Thoracic aorta (tissue), 2 donors: ENCODE measurements at regions not wholly inside any gene's neighbourhood (a gene's known extent, or its start where the extent isn't known, plus 50 kb on each side); places are given as distances from the start of the nearest gene placed in this dataset.
"Not testable (repeated sequence)": the region's sequence is repeated elsewhere in the genome, so short reads cannot be mapped to it uniquely, and the experiment has no call there.

Experiments
- ATAC-seq: fragments of 150-250 bp; one replicate; pipeline ENCODE4 v1.8.0; 2017; ENCODE audit warnings: low read depth; ENCODE audit not compliant: insufficient number of reproducible peaks, low FRiP score
- DNase-seq: peaks from one replicate; pipeline ENCODE4 v3.0.0-alpha.2; 2020; ENCODE audit warnings: low spot score
- H3K27ac ChIP-seq, 2 donors: fragments of 200-600 bp; sonication (generic); 1 replicate in 1 of 2; 2 replicates in 1 of 2; pipeline ENCODE4 v1.5.1; 2016; ENCODE audit warnings: mild to moderate bottlenecking in 2 of 2, moderate library complexity in 2 of 2
- H3K27me3 ChIP-seq: fragments of 200-600 bp; sonication (generic); replicated peaks from 2 replicates; pipeline ENCODE4 v1.6.0; 2016; ENCODE audit warnings: mild to moderate bottlenecking; ENCODE audit not compliant: insufficient read depth
- H3K36me3 ChIP-seq: fragments of 200-600 bp; sonication (generic); one replicate; pipeline ENCODE4 v1.5.1; 2016
- H3K4me1 ChIP-seq, 2 donors: fragments of 200-600 bp; sonication (generic); 1 replicate in 1 of 2; 2 replicates in 1 of 2; pipeline versions ENCODE4 v1.5.1 to v1.6.0; 2016; ENCODE audit warnings: low read depth in 2 of 2, mild to moderate bottlenecking in 1 of 2; ENCODE audit not compliant: control insufficient read depth in 1 of 2
- H3K4me3 ChIP-seq: fragments of 200-600 bp; sonication (generic); 2 replicates; pipeline ENCODE4 v1.5.1; 2016; ENCODE audit warnings: mild to moderate bottlenecking
- H3K9me3 ChIP-seq: fragments of 200-600 bp; sonication (generic); 2 replicates; pipeline ENCODE4 v1.5.1; 2016
- TF ChIP-seq, protein P1 (sequence below): fragments of 200-600 bp; sonication (generic); IDR thresholded peaks from one replicate; pipeline ENCODE4 v1.5.1; 2019; ENCODE audit warnings: antibody characterized with exemption

DNA sequence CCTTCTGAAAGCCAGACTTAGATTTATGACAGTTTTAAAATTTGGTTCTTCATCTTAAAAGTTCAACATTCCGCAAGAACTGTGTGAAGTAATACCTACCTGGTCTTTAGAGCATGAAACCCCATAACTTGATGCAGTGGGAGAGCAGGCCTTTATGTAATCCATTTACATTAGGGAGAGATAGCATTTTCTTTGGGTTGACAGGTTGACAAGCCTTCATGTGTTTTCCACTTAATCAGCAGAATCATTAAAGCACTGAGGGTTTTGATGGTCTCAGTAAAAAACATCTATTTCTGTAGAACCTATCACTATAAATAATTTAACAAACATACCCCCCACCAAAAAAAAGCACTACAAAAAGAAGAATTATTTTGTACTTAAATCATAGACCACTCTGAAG, 121.6 kb upstream of the KIF2A start:
- DNase-seq (no peak), ATAC-seq (no peak)
- H3K36me3 ChIP-seq = no peaks in the 10 kb centered on the region
- H3K4me3 ChIP-seq = no peak overlapping the region
- no peaks in the 10 kb centered on the region for H3K27me3 ChIP-seq
- H3K4me1 ChIP-seq = no peaks in the 10 kb centered on the region
- H3K27ac ChIP-seq = no peak overlapping the region
- TF ChIP-seq, protein P1, sequence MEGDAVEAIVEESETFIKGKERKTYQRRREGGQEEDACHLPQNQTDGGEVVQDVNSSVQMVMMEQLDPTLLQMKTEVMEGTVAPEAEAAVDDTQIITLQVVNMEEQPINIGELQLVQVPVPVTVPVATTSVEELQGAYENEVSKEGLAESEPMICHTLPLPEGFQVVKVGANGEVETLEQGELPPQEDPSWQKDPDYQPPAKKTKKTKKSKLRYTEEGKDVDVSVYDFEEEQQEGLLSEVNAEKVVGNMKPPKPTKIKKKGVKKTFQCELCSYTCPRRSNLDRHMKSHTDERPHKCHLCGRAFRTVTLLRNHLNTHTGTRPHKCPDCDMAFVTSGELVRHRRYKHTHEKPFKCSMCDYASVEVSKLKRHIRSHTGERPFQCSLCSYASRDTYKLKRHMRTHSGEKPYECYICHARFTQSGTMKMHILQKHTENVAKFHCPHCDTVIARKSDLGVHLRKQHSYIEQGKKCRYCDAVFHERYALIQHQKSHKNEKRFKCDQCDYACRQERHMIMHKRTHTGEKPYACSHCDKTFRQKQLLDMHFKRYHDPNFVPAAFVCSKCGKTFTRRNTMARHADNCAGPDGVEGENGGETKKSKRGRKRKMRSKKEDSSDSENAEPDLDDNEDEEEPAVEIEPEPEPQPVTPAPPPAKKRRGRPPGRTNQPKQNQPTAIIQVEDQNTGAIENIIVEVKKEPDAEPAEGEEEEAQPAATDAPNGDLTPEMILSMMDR = no peak
- H3K9me3 ChIP-seq = no peaks in the 10 kb centered on the region

DNA sequence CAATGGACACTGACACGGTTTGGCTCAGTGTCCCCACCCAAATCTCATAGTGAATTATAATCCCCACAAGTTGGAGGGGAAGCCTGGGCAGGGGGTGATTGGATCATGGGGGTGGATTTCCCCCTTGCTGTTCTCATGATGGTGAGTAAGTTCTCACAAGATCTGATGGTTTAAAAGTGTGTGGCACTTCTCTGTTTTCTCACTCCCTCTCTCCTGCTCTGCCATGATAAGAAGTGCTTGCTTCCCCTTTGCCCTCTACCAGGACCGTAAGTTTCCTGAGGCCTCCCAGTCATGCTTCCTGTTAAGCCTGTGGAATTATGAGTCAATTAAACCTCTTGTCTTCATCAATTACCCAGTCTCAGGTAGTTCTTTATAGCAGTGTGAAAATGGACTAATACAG, 115.8 kb upstream of the KIF2A start:
- H3K4me3 ChIP-seq = no peak overlapping the region
- H3K4me1 ChIP-seq = no peaks in the 10 kb centered on the region
- no peak overlapping the region for H3K27ac ChIP-seq
- no peaks in the 10 kb centered on the region for H3K36me3 ChIP-seq
- DNase-seq (no peak), ATAC-seq (no peak)
- H3K9me3 ChIP-seq = peaks cover 5% of the 10 kb centered on the region
- H3K27me3 ChIP-seq = no peaks in the 10 kb centered on the region
- TF ChIP-seq, protein P1 = no peak

DNA sequence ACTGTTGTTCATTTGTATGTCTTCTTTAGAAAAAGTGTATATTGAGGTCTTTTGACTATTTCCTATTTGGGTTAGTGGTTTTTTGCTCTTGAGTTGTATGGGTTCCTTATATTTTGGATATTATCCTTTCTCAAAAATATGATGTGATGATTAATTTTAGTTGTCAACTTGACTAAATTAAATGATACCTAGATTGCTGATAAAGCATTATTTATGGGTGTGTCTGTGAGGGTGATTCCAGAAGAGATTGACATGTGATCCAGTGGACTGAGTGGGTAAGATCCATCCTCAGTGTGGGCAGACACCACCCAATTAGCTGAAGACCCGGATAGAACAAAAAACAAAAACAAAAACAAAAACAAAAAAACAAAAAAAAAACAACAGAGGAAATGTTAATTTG, 115.1 kb upstream of the KIF2A start:
- no peaks in the 10 kb centered on the region for H3K27me3 ChIP-seq
- H3K9me3 ChIP-seq = peaks cover 5% of the 10 kb centered on the region
- DNase-seq (no peak), ATAC-seq (no peak)
- TF ChIP-seq, protein P1 = no peak
- H3K27ac ChIP-seq = no peak overlapping the region
- no peak overlapping the region for H3K4me3 ChIP-seq
- no peaks in the 10 kb centered on the region for H3K36me3 ChIP-seq
- no peaks in the 10 kb centered on the region for H3K4me1 ChIP-seq

DNA sequence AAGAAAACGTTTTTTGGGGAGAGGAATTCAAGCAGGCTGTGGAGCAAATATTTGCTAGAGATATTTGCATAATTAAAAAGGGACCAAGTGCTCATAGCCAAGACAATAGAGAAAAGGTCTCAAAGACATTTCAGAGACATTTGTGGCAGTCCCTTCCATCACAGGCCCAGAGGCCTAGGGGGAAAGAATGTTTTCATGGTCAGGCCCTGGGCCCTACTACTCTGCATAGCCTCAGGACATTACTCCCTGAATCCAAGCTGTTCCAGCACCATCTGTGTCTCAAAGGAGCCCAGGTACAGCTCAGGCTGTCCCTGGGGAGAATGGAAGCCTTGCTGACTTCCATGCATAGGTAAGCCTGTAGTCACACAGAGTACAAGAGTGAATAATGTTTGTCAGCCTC, 113.0 kb upstream of the KIF2A start:
- Histone ChIP-seq H3K9me3 (peaks cover 5% of the 10 kb centered on the region), H3K36me3 (no peaks in the 10 kb centered on the region), H3K27me3 (no peaks in the 10 kb centered on the region), H3K4me3 (no peak overlapping the region), H3K4me1 (no peaks in the 10 kb centered on the region), H3K27ac (no peak overlapping the region)
- no peak for DNase-seq
- TF ChIP-seq, protein P1 = no peak
- ATAC-seq = no peak

DNA sequence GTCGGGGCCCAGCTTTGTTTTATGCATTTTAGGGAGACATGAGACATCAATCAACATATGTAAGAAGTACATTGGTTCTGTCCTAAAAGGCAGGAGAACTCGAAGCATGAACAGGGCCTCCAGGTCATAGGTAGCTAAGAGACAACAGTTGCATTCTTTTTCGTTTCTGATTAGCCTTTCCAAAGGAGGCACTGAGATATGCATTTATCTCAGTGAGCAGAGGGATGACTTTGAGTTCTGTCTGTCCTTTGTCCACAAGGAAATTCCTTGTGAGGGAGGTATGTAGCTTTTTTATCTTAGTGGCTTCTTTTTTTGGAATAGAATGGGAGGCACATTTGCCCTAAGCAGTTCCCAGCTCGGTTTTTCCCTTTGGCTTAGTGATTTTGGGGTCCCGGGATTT, 109.5 kb upstream of the KIF2A start:
- not testable (repeated sequence) for ATAC-seq, H3K36me3 ChIP-seq

DNA sequence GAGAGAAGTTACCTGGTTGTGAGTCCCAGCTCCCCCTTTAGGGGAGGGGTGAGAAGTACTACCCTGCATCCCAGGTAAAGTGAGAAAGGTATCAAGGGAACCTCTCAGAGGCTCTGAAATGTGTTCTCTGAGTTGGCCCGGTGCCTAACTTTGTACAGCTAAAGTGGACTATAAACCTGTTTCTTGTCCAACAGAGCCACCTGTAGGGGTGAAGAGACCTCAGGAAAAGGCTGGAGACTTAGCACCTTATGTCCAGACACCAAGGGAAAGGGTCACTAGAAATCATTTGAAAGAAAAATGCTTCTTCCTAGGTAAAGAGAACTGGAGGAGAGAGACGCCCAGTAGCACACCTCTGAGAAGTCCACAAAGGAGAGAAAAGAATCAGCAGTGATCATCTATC, 108.3 kb upstream of the KIF2A start:
- DNase-seq = no peak
- ATAC-seq = no peak
- Histone ChIP-seq H3K27me3 (no peaks in the 10 kb centered on the region), H3K27ac (no peak overlapping the region), H3K4me1 (no peaks in the 10 kb centered on the region), H3K4me3 (no peak overlapping the region), H3K9me3 (peaks cover 4% of the 10 kb centered on the region), H3K36me3 (no peaks in the 10 kb centered on the region)
- TF ChIP-seq, protein P1 = no peak

More for the DNA sequence above, 109.5 kb upstream of the KIF2A start:
- not testable (repeated sequence) for DNase-seq, H3K27me3 ChIP-seq, H3K9me3 ChIP-seq, H3K4me3 ChIP-seq, H3K4me1 ChIP-seq, H3K27ac ChIP-seq
